Gastroesophageal sphincter (tissue), 3 donors: ENCODE measurements at regions not wholly inside any gene's neighbourhood (a gene's known extent, or its start where the extent isn't known, plus 50 kb on each side); places are given as distances from the start of the nearest gene placed in this dataset.

ENCODE experiments used
- EP300 ChIP-seq: sonication (generic); formaldehyde crosslinking; IDR thresholded peaks from one replicate; pipeline ENCODE4 v1.6.1; 2017; ENCODE audit warnings: antibody characterized with exemption, mild to moderate bottlenecking
- POLR2A ChIP-seq, 2 donors: fragments of 450-650 bp; IDR thresholded peaks; one replicate each; pipeline ENCODE4 v1.6.1; 2017; ENCODE audit warnings: antibody characterized with exemption in 2 of 2, mild to moderate bottlenecking in 2 of 2, moderate library complexity in 1 of 2
- TF ChIP-seq, protein P1 (sequence below), 4 experiments: fragments of 200-600 bp in 2 of 4; fragments of 450-650 bp in 2 of 4; sonication (generic) in 1 of 4; IDR thresholded peaks; one replicate each; pipeline ENCODE4 v1.5.1; 2017 to 2019; ENCODE audit warnings: antibody characterized with exemption in 4 of 4, mild to moderate bottlenecking in 2 of 4, moderate library complexity in 2 of 4

DNA sequence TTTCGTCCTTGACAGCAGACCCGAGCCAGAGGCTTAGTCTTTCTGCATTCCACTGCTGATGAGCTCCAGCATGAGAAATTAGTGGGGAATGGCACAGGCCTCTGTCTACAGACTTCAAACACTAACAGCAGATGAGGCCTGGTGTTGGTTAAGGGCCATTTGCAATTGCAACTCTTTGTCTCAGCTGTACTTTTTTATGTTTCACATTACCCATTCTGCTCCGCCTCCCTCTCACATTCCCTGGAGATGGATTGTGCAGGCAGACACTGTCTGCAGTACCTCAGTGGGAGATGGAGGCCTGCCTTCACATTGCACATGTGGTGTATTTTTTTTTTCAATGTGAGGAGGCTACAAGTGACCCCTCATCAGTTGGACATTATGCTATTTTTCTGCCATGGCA, 370.2 kb downstream of the DUSP10 start:
- TF ChIP-seq POLR2A (IDR thresholded peaks at IDR 0.05) = no peak
- TF ChIP-seq EP300 = no peak
- TF ChIP-seq, protein P1, sequence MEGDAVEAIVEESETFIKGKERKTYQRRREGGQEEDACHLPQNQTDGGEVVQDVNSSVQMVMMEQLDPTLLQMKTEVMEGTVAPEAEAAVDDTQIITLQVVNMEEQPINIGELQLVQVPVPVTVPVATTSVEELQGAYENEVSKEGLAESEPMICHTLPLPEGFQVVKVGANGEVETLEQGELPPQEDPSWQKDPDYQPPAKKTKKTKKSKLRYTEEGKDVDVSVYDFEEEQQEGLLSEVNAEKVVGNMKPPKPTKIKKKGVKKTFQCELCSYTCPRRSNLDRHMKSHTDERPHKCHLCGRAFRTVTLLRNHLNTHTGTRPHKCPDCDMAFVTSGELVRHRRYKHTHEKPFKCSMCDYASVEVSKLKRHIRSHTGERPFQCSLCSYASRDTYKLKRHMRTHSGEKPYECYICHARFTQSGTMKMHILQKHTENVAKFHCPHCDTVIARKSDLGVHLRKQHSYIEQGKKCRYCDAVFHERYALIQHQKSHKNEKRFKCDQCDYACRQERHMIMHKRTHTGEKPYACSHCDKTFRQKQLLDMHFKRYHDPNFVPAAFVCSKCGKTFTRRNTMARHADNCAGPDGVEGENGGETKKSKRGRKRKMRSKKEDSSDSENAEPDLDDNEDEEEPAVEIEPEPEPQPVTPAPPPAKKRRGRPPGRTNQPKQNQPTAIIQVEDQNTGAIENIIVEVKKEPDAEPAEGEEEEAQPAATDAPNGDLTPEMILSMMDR (IDR thresholded peaks at IDR 0.05) = no peak
